HG03558 (cell line): ENCODE measurements at regions not wholly inside any gene's neighbourhood (a gene's known extent, or its start where the extent isn't known, plus 50 kb on each side); places are given as distances from the start of the nearest gene placed in this dataset.

ENCODE experiments used
- ATAC-seq: cut with Tn5 transposase; IDR thresholded peaks from one replicate; pipeline ENCODE4 v1.9.1; 2021; ENCODE audit warnings: moderate number of reproducible peaks; ENCODE audit not compliant: unreplicated experiment; ENCODE audit errors: extremely low read depth

DNA sequence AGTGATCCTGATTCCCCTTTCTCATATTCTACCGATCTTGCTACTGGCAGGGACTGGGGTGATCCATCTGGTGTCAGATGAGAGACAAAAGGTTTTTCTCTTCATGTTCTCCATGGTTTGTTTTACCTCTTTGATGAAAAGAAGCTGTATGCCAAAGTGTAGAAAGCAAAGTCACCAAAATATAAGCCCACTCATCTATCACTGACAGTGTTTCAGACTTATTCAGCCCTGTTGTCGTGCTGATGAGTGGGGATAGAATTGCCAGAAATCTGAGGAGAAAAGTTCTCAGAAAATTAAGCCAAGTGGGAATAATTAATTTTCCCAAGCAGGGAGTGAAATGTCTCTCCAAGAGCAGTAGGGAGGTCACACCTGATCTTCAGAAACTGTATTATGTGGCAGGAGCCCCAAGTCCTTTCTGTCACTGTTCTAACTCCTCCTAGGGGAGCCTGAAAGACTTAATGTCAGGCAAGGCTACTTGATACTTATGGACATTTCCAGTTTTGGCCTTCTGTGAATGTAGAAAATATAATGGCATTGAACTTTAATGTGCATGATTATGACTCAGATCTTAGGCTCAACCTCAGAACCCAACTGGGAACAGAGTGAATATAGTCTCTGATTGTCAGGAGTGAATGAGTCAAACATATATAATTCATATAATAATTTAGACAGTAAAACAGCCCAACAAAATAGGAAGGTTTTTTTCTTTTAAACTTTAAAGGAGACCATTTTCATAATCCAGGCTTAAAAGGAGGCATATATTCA, 298.1 kb downstream of the ANKRD50 start:
- ATAC-seq = no peak

- ATAC-seq = no peak
Observed at GRCh38 chr4:124415146-124415545, 297.4 kb downstream of the ANKRD50 start.

GRCh38 chr4:124417371-124417770, 295.2 kb downstream of the ANKRD50 start:
- no peak for ATAC-seq

DNA sequence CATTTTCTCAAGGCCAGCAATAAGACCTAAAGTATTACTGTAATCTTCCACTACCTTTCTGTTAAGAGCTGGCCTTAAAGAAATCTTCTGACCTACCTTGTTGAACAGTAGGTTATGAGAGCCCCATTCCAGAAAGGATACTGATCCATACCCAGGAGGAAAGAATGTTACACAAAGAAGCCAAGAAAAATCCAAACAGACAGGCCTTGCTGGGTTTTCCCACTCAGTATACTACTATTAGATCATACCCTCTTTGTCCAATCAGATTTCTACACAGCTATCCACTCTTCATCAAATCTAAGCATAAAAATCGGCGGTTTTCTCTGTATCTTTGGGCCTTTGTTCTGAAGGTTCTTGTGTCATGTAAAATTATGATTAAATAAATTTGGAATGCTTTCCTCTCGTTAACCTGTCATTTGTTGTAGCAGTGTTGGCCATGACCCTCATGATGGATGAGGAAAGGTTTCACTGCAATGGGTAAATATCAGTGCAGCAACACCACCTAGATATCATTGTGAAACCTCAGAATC, 292.3 kb downstream of the ANKRD50 start:
- ATAC-seq = no peak

DNA sequence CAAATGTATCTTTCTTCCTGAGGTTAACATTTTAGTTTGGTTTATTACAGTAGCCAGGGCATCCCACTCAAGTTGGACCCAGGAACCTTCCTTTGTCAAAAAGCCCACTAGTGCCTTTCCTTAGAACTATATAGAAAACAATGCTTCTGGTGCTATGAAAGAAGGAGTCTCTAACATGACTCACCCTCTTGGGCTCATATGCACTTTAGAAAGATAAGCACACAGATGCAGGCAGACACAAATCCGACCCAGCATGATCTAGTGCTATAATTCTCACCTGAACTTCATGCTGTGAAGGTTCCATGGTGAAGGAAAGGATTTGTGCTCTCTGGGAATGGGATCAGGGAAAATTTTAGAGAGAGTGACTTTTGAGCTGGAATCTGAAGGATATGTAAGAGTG, 289.4 kb downstream of the ANKRD50 start:
- no peak for ATAC-seq

DNA sequence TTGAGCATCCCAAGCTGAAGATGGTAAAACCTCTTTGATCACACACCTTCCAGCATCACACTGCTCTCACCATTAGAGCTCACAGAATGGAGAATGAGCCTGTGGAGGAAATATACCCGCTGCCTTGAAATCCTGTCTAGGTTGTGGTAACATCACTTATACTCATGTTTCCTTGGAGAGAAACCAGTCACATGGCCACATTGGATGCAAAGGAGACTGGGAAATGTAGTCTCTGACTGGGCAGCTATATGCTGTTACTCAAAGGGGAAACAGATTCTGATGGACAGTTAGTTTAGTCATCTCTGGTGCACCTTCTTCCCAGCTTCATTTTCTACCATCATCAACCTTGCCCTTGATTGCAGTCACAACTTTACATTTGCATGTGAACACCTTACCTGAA, 286.3 kb downstream of the ANKRD50 start:
- ATAC-seq = no peak

DNA sequence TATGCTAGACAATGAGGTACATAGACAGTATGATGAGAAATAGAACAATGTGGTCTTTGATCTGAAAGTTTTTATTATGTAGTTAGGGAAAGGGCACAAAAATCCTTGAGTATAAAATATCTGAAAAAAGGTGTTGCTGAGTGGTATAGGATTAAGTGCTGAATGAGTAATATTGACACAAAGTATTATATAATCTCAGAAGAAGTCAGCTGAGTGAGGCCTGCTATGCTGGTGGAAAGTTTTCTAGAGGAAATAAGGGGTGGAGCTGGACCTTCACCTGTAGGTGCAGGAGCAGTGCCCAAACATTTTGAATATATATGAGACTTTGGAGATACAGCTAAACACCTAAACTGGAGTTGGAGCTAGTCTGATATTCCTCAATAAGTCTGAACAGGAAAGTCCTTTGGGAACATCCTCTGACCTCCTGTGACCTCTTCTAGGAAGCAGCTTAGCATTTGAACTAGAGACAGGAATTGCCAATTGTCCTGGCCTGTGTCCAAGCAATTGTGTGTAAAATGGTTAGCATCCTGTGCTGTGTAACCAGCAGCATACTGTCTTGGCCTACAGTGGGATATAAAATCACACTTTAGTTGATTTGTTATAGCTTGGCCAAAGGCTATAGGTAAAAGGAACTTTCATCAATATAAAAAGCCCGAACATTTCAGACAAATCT, 285.3 kb downstream of the ANKRD50 start:
- no peak for ATAC-seq

GRCh38 chr4:124428648-124429047, 283.9 kb downstream of the ANKRD50 start:
- ATAC-seq = no peak

GRCh38 chr4:124429746-124430250, 282.7 kb downstream of the ANKRD50 start:
- no peak for ATAC-seq

DNA sequence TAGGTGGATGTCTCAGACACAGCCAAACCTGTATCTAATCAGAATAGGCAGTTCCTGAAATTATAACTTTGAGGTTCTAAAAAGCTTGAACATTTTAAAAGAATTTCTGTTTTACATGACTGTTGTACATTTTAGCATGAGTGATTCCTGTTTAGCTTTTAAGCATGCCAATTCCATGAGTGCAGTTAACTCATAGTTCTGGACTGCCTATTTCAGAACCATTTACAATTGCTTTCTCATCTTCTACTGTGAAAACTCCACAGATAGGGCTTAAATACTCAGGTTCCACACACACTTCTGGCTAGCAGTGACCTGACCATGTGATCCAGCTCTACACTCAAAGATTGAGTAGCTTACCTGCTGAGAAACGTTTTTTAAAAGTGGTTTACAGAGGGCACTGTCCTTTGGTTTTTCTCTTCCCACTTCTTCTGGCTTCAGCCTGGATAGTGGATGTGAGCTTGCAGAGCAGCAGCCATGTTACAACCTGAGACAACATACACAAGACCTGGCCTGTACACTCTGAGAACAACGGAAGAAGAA, 280.8 kb downstream of the ANKRD50 start:
- ATAC-seq = no peak

DNA sequence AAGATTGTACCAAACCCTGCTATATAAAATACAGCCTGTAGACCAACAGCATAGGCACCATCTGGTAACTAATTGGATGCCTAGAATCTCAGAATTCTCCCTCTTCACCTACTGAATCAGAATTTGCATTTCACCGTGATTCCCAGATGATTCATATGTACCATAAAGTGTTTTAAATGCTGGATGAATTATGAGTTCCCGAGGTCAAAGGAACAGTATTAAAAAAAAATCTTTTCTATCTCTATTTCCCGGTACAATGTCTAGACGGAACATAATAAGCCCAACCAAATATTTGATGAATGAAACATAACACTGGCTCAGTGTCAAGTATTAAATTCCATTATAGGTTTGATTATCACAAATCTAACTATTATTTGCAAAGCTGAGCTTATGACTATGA, 280.0 kb downstream of the ANKRD50 start:
- no peak for ATAC-seq

DNA sequence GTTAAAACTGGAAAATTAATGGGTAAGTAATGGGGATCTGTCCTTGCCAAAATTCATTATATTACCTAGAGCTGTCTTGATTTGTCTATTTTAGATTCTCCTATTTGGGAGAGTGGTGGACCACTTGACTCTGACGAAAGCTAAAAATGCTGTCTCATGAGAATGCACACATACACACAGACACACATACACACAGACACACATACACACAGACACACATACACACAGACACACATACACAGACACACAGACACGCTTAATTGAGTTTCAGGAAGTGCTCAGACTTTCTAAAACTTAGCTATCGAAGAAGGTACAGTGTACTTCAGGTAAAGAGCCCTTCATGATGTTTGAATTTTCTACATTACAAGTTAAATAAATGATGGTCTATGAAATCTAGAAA, 279.5 kb downstream of the ANKRD50 start:
- no peak for ATAC-seq

- ATAC-seq = no peak
Observed at GRCh38 chr4:124433500-124433899, 279.0 kb downstream of the ANKRD50 start.

- ATAC-seq = no peak
Observed at GRCh38 chr4:124435274-124435950, 277.1 kb downstream of the ANKRD50 start.

DNA sequence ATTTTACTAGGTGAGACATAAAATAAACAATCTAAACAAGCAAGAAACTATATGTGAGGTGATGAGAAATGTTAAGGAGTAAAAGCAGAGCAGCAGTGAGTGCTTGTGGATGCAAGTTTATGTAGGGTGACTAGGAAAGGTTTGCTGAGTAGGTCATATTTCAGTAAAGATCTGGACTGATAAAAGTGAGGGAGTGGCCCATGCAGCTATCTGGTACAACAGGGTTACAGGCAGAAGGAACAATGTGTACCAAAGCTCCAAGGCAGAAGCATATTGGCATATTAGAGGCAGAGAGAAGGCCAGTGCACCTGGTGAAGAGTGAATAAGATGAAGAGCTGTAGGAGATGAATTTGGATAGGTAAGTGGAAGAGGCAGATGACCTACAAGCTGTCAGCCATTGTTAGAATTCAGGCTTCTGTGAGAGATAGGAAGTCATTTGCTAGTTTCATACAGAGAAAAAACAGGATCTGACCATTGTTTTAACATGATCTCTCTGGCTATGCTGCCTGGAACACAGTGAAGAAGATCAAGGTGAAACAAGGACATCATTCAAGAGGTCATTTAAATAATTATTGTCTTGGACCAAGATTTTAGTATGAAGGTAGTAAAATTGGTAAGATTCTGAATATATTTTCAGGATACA, 274.6 kb downstream of the ANKRD50 start:
- no peak for ATAC-seq

GRCh38 chr4:124445071-124445470, 267.5 kb downstream of the ANKRD50 start:
- ATAC-seq = no peak

DNA sequence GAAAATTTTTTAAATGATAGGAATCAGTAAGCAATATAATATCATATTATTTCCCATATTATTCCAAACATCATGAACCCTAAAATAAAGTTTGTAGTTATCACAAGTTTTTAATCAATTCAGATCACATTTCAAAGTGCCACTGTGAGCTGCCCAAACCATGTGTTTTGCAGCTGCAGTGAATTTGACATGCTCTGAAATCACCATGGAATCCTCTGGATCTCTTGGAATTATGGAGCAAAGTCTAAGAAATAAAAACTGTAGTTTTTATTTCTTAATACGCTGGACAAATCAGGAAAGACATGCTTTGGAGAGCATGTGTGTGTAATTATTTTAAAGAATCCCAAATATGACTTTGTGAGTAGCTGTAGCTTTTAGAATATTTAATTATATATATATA, 262.7 kb downstream of the ANKRD50 start:
- ATAC-seq = no peak

- ATAC-seq = no peak
Observed at GRCh38 chr4:124450851-124451250, 261.7 kb downstream of the ANKRD50 start.

DNA sequence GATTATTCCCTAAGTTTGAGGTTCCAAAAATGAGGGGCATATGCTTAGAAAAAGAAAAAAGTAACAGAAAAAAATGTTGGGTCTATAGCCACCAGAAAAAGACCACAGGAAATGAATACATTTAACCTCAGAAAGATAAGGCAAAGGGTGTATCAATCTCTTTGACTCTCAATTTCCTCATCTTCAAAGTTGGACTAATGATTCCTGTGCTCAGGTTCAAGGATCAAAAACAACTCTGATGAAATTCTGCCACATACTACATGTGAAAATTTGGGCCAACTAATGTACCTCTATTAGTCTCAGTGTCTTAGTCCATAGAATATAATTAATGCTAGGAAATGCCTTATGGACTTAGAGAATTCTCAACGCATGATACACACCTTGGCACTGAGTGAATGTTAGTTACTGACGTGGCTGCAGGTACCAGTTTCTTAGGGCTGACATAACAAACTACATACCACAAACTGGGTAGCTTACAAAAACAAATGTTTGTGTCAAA, 257.7 kb downstream of the ANKRD50 start:
- no peak for ATAC-seq

DNA sequence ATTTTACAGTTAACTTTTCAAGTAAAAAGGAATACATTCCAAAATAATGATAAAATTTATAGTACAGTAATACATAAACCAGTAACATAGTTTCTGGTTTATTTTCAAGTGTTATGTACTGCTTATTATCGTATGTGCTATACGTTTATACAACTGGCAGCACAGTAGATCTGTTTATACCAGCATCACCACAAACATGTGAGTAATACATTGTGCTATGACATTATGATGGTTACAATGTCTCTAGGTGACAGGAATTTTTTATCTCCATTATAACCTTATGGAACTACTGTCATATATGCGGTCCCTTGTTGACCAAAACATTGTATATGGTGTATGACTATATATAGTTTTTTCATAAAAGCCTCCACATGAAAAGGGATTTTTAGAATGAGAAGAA, 256.9 kb downstream of the ANKRD50 start:
- no peak for ATAC-seq
